ENCODE measurements at regions not wholly inside any gene's neighbourhood (a gene's known extent, or its start where the extent isn't known, plus 50 kb on each side); places are given as distances from the start of the nearest gene placed in this dataset.

GRCh38 chr21:18601146-18601545 is 197.6 kb upstream of the TMPRSS15 start:
- TF ChIP-seq CTCF (IDR thresholded peaks at IDR 0.05) (no peak), POLR2A (IDR thresholded peaks at IDR 0.05) (no peak)

Data from heart left ventricle (tissue), 13 donors.